ENCODE measurements at regions not wholly inside any gene's neighbourhood (a gene's known extent, or its start where the extent isn't known, plus 50 kb on each side); places are given as distances from the start of the nearest gene placed in this dataset.
A peak's percentile ranks its signal among the peaks of the same experiment; 100 is the strongest.

- ChIA-PET CTCF (ENCODE audit: partially characterized antibody) (interaction anchor here (1.2 kb wide), 1 partner anchor 10 kb away, joined by 5 read pairs; no protein-coding TSS in a partner anchor), POLR2A (ENCODE audit: partially characterized antibody) (interaction anchor here (1.6 kb wide), 1 partner anchor 10 kb away, joined by 3 read pairs; no protein-coding TSS in a partner anchor)
- 95% methylated on average over 6 of the region's 6 CpGs; no CpG with 5 or more reads in 1 of the 2 experiments for WGBS, 2 experiments (ENCODE audit: extremely low coverage in 1 of 2, insufficient coverage in 1 of 2, insufficient read length in 1 of 2, insufficient replicate concordance in 2 of 2, low coverage in 1 of 2, low lambda C conversion rate in 2 of 2, missing lambda C conversion rate in 1 of 2)
- Histone ChIP-seq H3K79me2 (ENCODE audit: control insufficient read depth in 1 of 2, insufficient read depth in 2 of 2, low read length in 2 of 2) (no peaks in the 10 kb centered on the region), H3K23me2 (ENCODE audit: low read depth, low read length) (no peaks in the 10 kb centered on the region), H3K9ac (replicated peaks in 1 of 4; ENCODE audit: extremely low read depth in 1 of 4, low read depth in 3 of 4, low read length in 3 of 4) (no peak overlapping the region), H3K27ac (ENCODE audit: low read depth, low read length) (no peak overlapping the region), H2BK15ac (ENCODE audit: low read length) (no peak overlapping the region), H3K4me3 (ENCODE audit: extremely low read depth in 1 of 4, insufficient read depth in 2 of 4, low read depth in 3 of 4, low read length in 4 of 4) (no peak overlapping the region), H3K9me3 (ENCODE audit: insufficient read depth in 2 of 2, low read depth in 1 of 2, low read length in 1 of 2) (no peaks in the 10 kb centered on the region; a peak in 1 of 4 replicates), H2BK120ac (replicated peaks; ENCODE audit: low read depth, low read length) (no peak overlapping the region), H2BK5ac (ENCODE audit: low read depth, low read length) (no peak overlapping the region), H4K20me1 (replicated peaks in 1 of 2; ENCODE audit: control insufficient read depth in 1 of 2, insufficient read depth in 2 of 2, low read length in 2 of 2) (no peaks in the 10 kb centered on the region), H3K4me1 (replicated peaks in 1 of 4; ENCODE audit: control insufficient read depth in 3 of 4, insufficient read depth in 4 of 4, low read length in 3 of 4) (peaks cover 2 to 10% (median 6%) of the 10 kb centered on the region in 4 experiments; a peak in 6 of 7 replicates), H3K27me3 (replicated peaks in 1 of 4; ENCODE audit: control insufficient read depth in 3 of 4, extremely low read depth in 1 of 4, insufficient read depth in 3 of 4, low read length in 3 of 4) (peaks cover 0 to 15% (median 5%) of the 10 kb centered on the region in 4 experiments; a peak in 6 of 7 replicates), H4K5ac (ENCODE audit: insufficient read length, low read depth, low read length) (no peak overlapping the region), H3K4me2 (ENCODE audit: insufficient read depth in 1 of 2, low read depth in 2 of 2, low read length in 2 of 2) (no peak overlapping the region), H3K23ac (ENCODE audit: insufficient read length) (no peak overlapping the region), H3K79me1 (ENCODE audit: low read depth, low read length) (no peaks in the 10 kb centered on the region), H2BK20ac (ENCODE audit: low read length) (no peak overlapping the region), H4K8ac (ENCODE audit: extremely low read depth, insufficient read depth, low read length) (no peak overlapping the region), H2BK12ac (ENCODE audit: low read depth, low read length) (no peak overlapping the region), H4K91ac (replicated peaks; ENCODE audit: insufficient read length, low read length) (peak overlapping the region; percentile 52), H2AFZ (ENCODE audit: low read length) (no peak overlapping the region), H3K36me3 (ENCODE audit: control insufficient read depth in 2 of 4, insufficient read depth in 4 of 4, low read length in 3 of 4) (no peaks in the 10 kb centered on the region), H3K56ac (replicated peaks; ENCODE audit: insufficient read length, low read depth, low read length) (no peak overlapping the region), H3K14ac (ENCODE audit: insufficient read length) (no peak overlapping the region), H3K4ac (replicated peaks; ENCODE audit: insufficient read length, low read depth, low read length) (no peak overlapping the region), H2AK5ac (ENCODE audit: low read depth, low read length) (no peak overlapping the region), H3K18ac (ENCODE audit: extremely low read depth, low read length) (no peak overlapping the region)
- FAIRE-seq (no peak), DNase-seq (ENCODE audit: low read depth in 1 of 2, low spot score in 2 of 2) (no peak)
- TF ChIP-seq, protein P1, sequence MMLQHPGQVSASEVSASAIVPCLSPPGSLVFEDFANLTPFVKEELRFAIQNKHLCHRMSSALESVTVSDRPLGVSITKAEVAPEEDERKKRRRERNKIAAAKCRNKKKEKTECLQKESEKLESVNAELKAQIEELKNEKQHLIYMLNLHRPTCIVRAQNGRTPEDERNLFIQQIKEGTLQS (IDR thresholded peaks at IDR 0.05; ENCODE audit: insufficient read depth, low read depth, low read length), result no peak
- TF ChIP-seq, protein P2, sequence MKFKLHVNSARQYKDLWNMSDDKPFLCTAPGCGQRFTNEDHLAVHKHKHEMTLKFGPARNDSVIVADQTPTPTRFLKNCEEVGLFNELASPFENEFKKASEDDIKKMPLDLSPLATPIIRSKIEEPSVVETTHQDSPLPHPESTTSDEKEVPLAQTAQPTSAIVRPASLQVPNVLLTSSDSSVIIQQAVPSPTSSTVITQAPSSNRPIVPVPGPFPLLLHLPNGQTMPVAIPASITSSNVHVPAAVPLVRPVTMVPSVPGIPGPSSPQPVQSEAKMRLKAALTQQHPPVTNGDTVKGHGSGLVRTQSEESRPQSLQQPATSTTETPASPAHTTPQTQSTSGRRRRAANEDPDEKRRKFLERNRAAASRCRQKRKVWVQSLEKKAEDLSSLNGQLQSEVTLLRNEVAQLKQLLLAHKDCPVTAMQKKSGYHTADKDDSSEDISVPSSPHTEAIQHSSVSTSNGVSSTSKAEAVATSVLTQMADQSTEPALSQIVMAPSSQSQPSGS (IDR thresholded peaks at IDR 0.05; ENCODE audit: low read length), result no peak
- TF ChIP-seq TAF1 (IDR thresholded peaks at IDR 0.05; ENCODE audit: low read depth, low read length) (no peak), EGR1 (IDR thresholded peaks at IDR 0.05; ENCODE audit: borderline replicate concordance, low read depth, low read length) (no peak), FOSL1 (IDR thresholded peaks at IDR 0.05; ENCODE audit: insufficient read depth, low read depth, low read length) (no peak), SIX5 (IDR thresholded peaks at IDR 0.05; ENCODE audit: low read depth, low read length) (no peak), BACH1 (IDR thresholded peaks at IDR 0.05; ENCODE audit: low read length) (no peak), POLR2A (IDR thresholded peaks at IDR 0.05; ENCODE audit: control extremely low read depth in 1 of 2, low read depth in 2 of 2, low read length in 2 of 2) (no peak), BRCA1 (IDR thresholded peaks at IDR 0.05; ENCODE audit: low read depth, low read length) (no peak), GTF2F1 (IDR thresholded peaks at IDR 0.05; ENCODE audit: borderline replicate concordance, low read depth, low read length) (no peak), RXRA (IDR thresholded peaks at IDR 0.05; ENCODE audit: insufficient read depth, low read depth, low read length) (no peak), RFX5 (IDR thresholded peaks at IDR 0.05; ENCODE audit: borderline replicate concordance, low read depth, low read length) (no peak), SIRT6 (IDR thresholded peaks at IDR 0.05; ENCODE audit: low read length) (no peak), POLR2AphosphoS5 (IDR thresholded peaks at IDR 0.05; ENCODE audit: low read depth, low read length) (no peak)
These were observed 543.0 kb upstream of the FZD8 start for GRCh38 chr10:36185097-36185496.
